Neutrophil (primary cell): ENCODE measurements at regions not wholly inside any gene's neighbourhood (a gene's known extent, or its start where the extent isn't known, plus 50 kb on each side); places are given as distances from the start of the nearest gene placed in this dataset.

Source experiments
- H3K27ac ChIP-seq: fragments of 200-600 bp; sonication (generic); 2 replicates; pipeline ENCODE4 v1.5.1; 2016; ENCODE audit warnings: mild to moderate bottlenecking, moderate library complexity
- H3K27me3 ChIP-seq: fragments of 200-600 bp; sonication (generic); 2 replicates; pipeline ENCODE4 v1.6.0; 2016; ENCODE audit warnings: mild to moderate bottlenecking
- H3K36me3 ChIP-seq: fragments of 200-600 bp; sonication (generic); 2 replicates; pipeline ENCODE4 v1.5.1; 2017
- H3K4me1 ChIP-seq, 2 experiments: fragments of 200-600 bp in 1 of 2; sonication (generic) in 1 of 2; 1 replicate in 1 of 2; 2 replicates in 1 of 2; pipeline versions ENCODE4 v1.5.1 to v1.6.1; 2013 to 2016; ENCODE audit warnings: low read depth in 1 of 2, low read length in 1 of 2, mild to moderate bottlenecking in 1 of 2, moderate library complexity in 1 of 2; ENCODE audit not compliant: control insufficient read depth in 1 of 2, insufficient read depth in 1 of 2
- H3K4me3 ChIP-seq, 2 experiments: fragments of 200-600 bp in 1 of 2; sonication (generic) in 1 of 2; 1 replicate in 1 of 2; 2 replicates in 1 of 2; pipeline ENCODE4 v1.5.1; 2013 to 2016; ENCODE audit warnings: low read depth in 1 of 2, low read length in 1 of 2, mild to moderate bottlenecking in 1 of 2, moderate library complexity in 1 of 2
- H3K9me3 ChIP-seq: fragments of 200-600 bp; sonication (generic); 2 replicates; pipeline ENCODE4 v1.5.1; 2016
- CTCF ChIP-seq: fragments of 200-600 bp; sonication (generic); IDR thresholded peaks from 2 replicates; pipeline ENCODE4 v1.5.1; 2016; ENCODE audit warnings: antibody characterized with exemption

GRCh38 chr18:78739115-78739514 is 240.5 kb upstream of the SALL3 start:
- H3K4me1 ChIP-seq: no peaks in the 10 kb centered on the region
- no peaks in the 10 kb centered on the region for H3K27me3 ChIP-seq
- H3K9me3 ChIP-seq: no peaks in the 10 kb centered on the region
- H3K27ac ChIP-seq: no peak overlapping the region
- H3K4me3 ChIP-seq: no peak overlapping the region
- H3K36me3 ChIP-seq: no peaks in the 10 kb centered on the region
- TF ChIP-seq CTCF: no peak

GRCh38 chr18:78739882-78740677 is 239.5 kb upstream of the SALL3 start:
- Histone ChIP-seq H3K27ac (no peak overlapping the region), H3K9me3 (no peaks in the 10 kb centered on the region), H3K4me1 (no peaks in the 10 kb centered on the region), H3K4me3 (no peak overlapping the region), H3K27me3 (no peaks in the 10 kb centered on the region), H3K36me3 (no peaks in the 10 kb centered on the region)
- no peak for TF ChIP-seq CTCF

GRCh38 chr18:78740876-78741275 is 238.7 kb upstream of the SALL3 start:
- Histone ChIP-seq H3K4me1 (no peaks in the 10 kb centered on the region), H3K4me3 (no peak overlapping the region), H3K9me3 (no peaks in the 10 kb centered on the region), H3K36me3 (no peaks in the 10 kb centered on the region), H3K27ac (no peak overlapping the region), H3K27me3 (no peaks in the 10 kb centered on the region)
- no peak for TF ChIP-seq CTCF

GRCh38 chr18:78741381-78742217 is 238.0 kb upstream of the SALL3 start:
- no peaks in the 10 kb centered on the region for H3K9me3 ChIP-seq
- H3K4me3 ChIP-seq: no peak overlapping the region
- no peaks in the 10 kb centered on the region for H3K4me1 ChIP-seq
- no peak for TF ChIP-seq CTCF
- H3K27ac ChIP-seq: no peak overlapping the region
- H3K36me3 ChIP-seq: no peaks in the 10 kb centered on the region
- H3K27me3 ChIP-seq: no peaks in the 10 kb centered on the region

GRCh38 chr18:78742218-78742745 is 237.3 kb upstream of the SALL3 start:
- H3K9me3 ChIP-seq: no peaks in the 10 kb centered on the region

More at GRCh38 chr18:78742218-78742745, 237.3 kb upstream of the SALL3 start:
- Histone ChIP-seq H3K27ac (no peak overlapping the region), H3K4me1 (no peaks in the 10 kb centered on the region), H3K36me3 (no peaks in the 10 kb centered on the region), H3K4me3 (no peak overlapping the region), H3K27me3 (no peaks in the 10 kb centered on the region)
- no peak for TF ChIP-seq CTCF
